Smooth muscle cell (in vitro differentiated cells): ENCODE measurements at regions not wholly inside any gene's neighbourhood (a gene's known extent, or its start where the extent isn't known, plus 50 kb on each side); places are given as distances from the start of the nearest gene placed in this dataset.
A peak's percentile ranks its signal among the peaks of the same experiment; 100 is the strongest.

ENCODE experiments used
- DNase-seq: peaks from one replicate; lab custom pipeline; 2025; ENCODE audit not compliant: unreplicated experiment; lab: John Stamatoyannopoulos, UW
- H2AFZ ChIP-seq: fragments of 200-600 bp; sonication (generic); 2 replicates; pipeline ENCODE4 v1.6.0; 2016; ENCODE audit warnings: antibody characterized with exemption, low read depth, mild to moderate bottlenecking
- H3F3A ChIP-seq: fragments of 200-600 bp; sonication (generic); 2 replicates; pipeline ENCODE4 v1.6.0; 2017; ENCODE audit warnings: antibody characterized with exemption, low read depth
- H3K27ac ChIP-seq: fragments of 200-600 bp; sonication (generic); 2 replicates; pipeline ENCODE4 v1.5.1; 2016; ENCODE audit warnings: low read depth, mild to moderate bottlenecking
- H3K27me3 ChIP-seq: fragments of 200-600 bp; sonication (generic); 2 replicates; pipeline ENCODE4 v1.6.1; 2016; ENCODE audit warnings: low read depth, mild to moderate bottlenecking
- H3K36me3 ChIP-seq: fragments of 200-600 bp; sonication (generic); 2 replicates; pipeline ENCODE4 v1.5.1; 2016; ENCODE audit warnings: low read depth
- H3K4me1 ChIP-seq: fragments of 200-600 bp; sonication (generic); 2 replicates; pipeline ENCODE4 v1.5.1; 2016; ENCODE audit warnings: low read depth
- H3K4me2 ChIP-seq: fragments of 200-600 bp; sonication (generic); 2 replicates; pipeline ENCODE4 v1.6.0; 2016; ENCODE audit warnings: mild to moderate bottlenecking
- H3K4me3 ChIP-seq: fragments of 200-600 bp; sonication (generic); 2 replicates; pipeline ENCODE4 v1.5.1; 2016; ENCODE audit warnings: mild to moderate bottlenecking
- H3K79me2 ChIP-seq: fragments of 200-600 bp; sonication (generic); 2 replicates; pipeline ENCODE4 v1.6.0; 2016; ENCODE audit warnings: low read depth, mild to moderate bottlenecking
- H3K9ac ChIP-seq: fragments of 200-600 bp; sonication (generic); 2 replicates; pipeline ENCODE4 v1.6.0; 2016; ENCODE audit warnings: low read depth
- H3K9me3 ChIP-seq: fragments of 200-600 bp; sonication (generic); replicated peaks from 2 replicates; pipeline ENCODE4 v1.5.1; 2016; ENCODE audit warnings: low read depth
- H4K20me1 ChIP-seq: fragments of 200-600 bp; sonication (generic); 2 replicates; pipeline ENCODE4 v1.6.0; 2016; ENCODE audit warnings: low read depth
- WGBS: methylation state at CpG from one replicate; pipeline ENCODE4 v1.1.7; 2016; ENCODE audit warnings: low lambda C conversion rate; 5-methylcytosine and 5-hydroxymethylcytosine counted together
- TF ChIP-seq, protein P1 (sequence below): fragments of 200-600 bp; sonication (generic); IDR thresholded peaks from 2 replicates; pipeline ENCODE4 v1.5.1; 2017; ENCODE audit warnings: borderline replicate concordance, mild to moderate bottlenecking, antibody characterized with exemption; ENCODE audit not compliant: insufficient read depth, poor library complexity, severe bottlenecking

DNA sequence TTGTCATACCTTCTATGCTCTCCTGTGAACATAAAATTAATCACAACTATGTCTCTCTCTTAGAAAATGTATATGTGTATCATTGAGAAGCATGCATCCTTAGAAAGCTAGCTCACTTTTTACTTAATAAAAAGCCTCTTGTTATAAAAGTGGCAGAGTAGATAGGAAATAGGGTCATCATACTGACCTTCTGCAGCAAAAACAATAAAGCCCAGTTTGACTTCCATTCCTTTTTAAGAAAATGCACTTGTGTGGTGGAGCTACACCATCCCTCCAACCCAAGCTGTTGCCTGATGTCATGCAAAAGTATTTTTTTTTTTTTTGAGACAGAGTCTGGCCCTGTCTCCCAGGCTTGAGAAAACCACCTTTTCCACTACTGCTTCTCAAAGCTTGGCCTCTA lies 393.3 kb downstream of the LIG4 start:
- Histone ChIP-seq H3K4me3 (no peak overlapping the region), H2AFZ (no peak overlapping the region), H4K20me1 (no peaks in the 10 kb centered on the region), H3K9me3 (no peaks in the 10 kb centered on the region), H3K4me1 (no peaks in the 10 kb centered on the region), H3K79me2 (no peaks in the 10 kb centered on the region), H3K4me2 (no peak overlapping the region), H3K27ac (no peak overlapping the region), H3K9ac (no peak overlapping the region), H3F3A (no peaks in the 10 kb centered on the region), H3K27me3 (no peaks in the 10 kb centered on the region), H3K36me3 (no peaks in the 10 kb centered on the region)
- no peak for DNase-seq
- TF ChIP-seq, protein P1, sequence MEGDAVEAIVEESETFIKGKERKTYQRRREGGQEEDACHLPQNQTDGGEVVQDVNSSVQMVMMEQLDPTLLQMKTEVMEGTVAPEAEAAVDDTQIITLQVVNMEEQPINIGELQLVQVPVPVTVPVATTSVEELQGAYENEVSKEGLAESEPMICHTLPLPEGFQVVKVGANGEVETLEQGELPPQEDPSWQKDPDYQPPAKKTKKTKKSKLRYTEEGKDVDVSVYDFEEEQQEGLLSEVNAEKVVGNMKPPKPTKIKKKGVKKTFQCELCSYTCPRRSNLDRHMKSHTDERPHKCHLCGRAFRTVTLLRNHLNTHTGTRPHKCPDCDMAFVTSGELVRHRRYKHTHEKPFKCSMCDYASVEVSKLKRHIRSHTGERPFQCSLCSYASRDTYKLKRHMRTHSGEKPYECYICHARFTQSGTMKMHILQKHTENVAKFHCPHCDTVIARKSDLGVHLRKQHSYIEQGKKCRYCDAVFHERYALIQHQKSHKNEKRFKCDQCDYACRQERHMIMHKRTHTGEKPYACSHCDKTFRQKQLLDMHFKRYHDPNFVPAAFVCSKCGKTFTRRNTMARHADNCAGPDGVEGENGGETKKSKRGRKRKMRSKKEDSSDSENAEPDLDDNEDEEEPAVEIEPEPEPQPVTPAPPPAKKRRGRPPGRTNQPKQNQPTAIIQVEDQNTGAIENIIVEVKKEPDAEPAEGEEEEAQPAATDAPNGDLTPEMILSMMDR = no peak

DNA sequence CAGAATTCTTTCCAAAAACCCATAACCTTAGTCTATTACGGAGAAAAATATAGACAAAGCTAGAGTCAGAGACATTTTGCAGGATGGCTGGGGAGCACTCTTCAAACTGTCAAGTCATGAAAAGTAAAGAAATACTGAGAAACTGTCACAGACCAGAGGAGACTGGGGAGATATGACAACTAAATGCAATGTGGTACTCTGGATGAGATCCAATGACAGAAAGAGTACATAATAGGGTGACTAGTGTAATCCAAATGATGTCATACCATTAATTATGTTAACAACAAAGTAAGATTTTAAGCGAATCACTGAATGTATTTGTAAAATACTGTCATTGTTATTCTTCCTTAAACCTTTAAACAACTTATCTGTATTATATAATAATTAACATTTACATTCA lies 393.8 kb downstream of the LIG4 start:
- H3F3A ChIP-seq = no peaks in the 10 kb centered on the region
- H3K4me3 ChIP-seq = no peak overlapping the region
- no peaks in the 10 kb centered on the region for H3K27me3 ChIP-seq
- DNase-seq = no peak
- H3K27ac ChIP-seq = no peak overlapping the region
- TF ChIP-seq, protein P1 = no peak
- H3K9ac ChIP-seq = no peak overlapping the region
- no peak overlapping the region for H2AFZ ChIP-seq
- no peaks in the 10 kb centered on the region for H3K9me3 ChIP-seq
- WGBS = 91% methylated on average over 2 of the region's 2 CpGs
- H3K4me1 ChIP-seq = no peaks in the 10 kb centered on the region
- H3K79me2 ChIP-seq = no peaks in the 10 kb centered on the region
- H4K20me1 ChIP-seq = no peaks in the 10 kb centered on the region
- H3K36me3 ChIP-seq = no peaks in the 10 kb centered on the region
- no peak overlapping the region for H3K4me2 ChIP-seq

DNA sequence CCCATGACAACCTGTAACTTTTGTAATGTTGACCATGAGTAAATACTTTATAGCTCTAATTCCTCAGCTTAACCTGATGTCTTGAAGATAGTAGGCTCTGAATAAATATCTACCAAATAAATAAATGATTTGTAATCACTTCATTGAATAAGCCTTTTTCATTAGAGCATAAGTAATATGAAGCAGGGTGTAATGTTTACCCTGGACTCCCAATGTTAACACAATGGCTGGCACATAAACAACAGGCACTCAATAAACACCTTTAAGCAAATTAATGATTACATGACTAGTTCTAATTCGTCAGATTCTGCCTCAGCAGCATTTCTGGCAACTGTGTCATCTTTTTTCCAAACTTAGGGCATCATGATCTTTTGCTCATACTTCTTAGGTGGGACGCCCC lies 396.3 kb downstream of the LIG4 start:
- no peak for DNase-seq
- H3K4me2 ChIP-seq = peak overlapping the region; percentile 79
- H3K36me3 ChIP-seq = no peaks in the 10 kb centered on the region
- H3K27me3 ChIP-seq = no peaks in the 10 kb centered on the region
- H3K9ac ChIP-seq = no peak overlapping the region
- H3F3A ChIP-seq = no peaks in the 10 kb centered on the region
- H3K4me1 ChIP-seq = no peaks in the 10 kb centered on the region
- H2AFZ ChIP-seq = no peak overlapping the region
- TF ChIP-seq, protein P1 = no peak
- H3K4me3 ChIP-seq = no peak overlapping the region
- peak overlapping the region; percentile 77 for H3K27ac ChIP-seq
- WGBS = 73% methylated on average over 2 of the region's 2 CpGs
- no peaks in the 10 kb centered on the region for H4K20me1 ChIP-seq
- H3K79me2 ChIP-seq = no peaks in the 10 kb centered on the region
- H3K9me3 ChIP-seq = no peaks in the 10 kb centered on the region

DNA sequence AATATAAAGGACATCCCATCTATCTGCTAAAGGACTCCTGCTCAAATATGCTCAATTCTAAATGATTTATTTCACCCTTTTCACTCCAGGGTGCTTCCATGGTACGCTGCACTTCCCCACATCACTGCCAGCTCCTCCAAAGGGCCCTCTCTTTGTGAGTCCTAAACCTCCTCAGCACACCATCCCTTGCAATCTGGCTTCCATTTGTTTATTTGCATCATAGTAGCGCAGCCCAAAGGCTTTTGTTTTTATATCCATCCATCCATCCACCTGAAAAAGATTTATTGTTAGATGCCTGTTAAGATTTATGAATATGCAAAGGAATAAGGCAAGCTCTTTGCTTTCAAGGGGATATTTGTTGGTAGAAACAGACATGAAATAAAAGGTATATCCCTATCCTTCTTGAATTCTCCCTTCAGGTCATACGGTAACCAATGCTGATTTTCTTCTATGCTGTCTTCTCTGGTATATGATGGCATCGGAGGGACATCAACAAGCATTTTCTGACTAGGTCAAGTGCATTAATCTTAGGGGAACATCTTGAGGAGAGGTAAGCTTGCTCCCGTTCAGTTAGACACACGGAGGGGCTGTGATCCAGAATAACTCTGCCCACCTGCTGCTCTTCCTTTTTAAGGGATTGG lies 397.6 kb downstream of the LIG4 start:
- H2AFZ ChIP-seq = no peak overlapping the region
- no peaks in the 10 kb centered on the region for H3F3A ChIP-seq
- no peaks in the 10 kb centered on the region for H3K79me2 ChIP-seq
- no peak for DNase-seq
- H3K4me2 ChIP-seq = no peak overlapping the region
- no peaks in the 10 kb centered on the region for H3K36me3 ChIP-seq
- no peaks in the 10 kb centered on the region for H3K4me1 ChIP-seq
- H3K9me3 ChIP-seq = no peaks in the 10 kb centered on the region
- 84% methylated on average over 6 of the region's 6 CpGs for WGBS
- H4K20me1 ChIP-seq = no peaks in the 10 kb centered on the region
- no peak overlapping the region for H3K9ac ChIP-seq
- no peak overlapping the region for H3K27ac ChIP-seq
- H3K4me3 ChIP-seq = no peak overlapping the region
- no peaks in the 10 kb centered on the region for H3K27me3 ChIP-seq
- TF ChIP-seq, protein P1 = no peak
